ENCODE measurements at regions not wholly inside any gene's neighbourhood (a gene's known extent, or its start where the extent isn't known, plus 50 kb on each side); places are given as distances from the start of the nearest gene placed in this dataset.
"Not testable (repeated sequence)": the region's sequence is repeated elsewhere in the genome, so short reads cannot be mapped to it uniquely, and the experiment has no call there.

DNA sequence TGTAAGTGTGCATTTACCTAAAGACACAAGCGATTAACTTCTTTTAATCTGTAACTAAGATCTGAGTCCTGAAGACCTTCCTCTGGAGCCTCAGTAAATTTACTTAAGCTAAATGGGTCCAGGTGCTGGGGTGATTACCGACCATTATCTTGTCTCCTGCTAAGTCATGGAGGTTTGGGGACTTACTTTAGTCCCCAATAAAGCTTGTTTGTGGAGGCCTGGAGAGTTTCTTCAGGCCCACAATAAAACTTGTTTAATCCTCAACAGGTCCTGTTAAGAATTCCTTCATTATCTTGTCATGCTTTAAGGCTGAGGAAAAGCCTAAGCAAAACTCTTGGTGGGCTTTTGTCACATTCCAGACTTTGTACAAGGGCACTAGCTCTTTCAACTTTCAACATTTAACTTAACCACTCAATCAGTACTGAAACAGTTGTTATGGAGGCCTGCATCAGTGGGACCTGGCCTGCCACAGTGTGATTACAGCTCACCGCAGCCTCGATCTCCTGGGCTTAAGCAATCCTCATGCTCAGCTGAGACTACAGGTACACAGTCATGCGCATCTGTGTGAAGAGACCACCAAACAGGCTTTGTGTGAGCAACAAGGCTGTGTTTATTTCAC is 84.0 kb downstream of the FMO4 start:
- no peak for DNase-seq (ENCODE audit: extremely low read depth, low read depth)
- TF ChIP-seq, protein P1, sequence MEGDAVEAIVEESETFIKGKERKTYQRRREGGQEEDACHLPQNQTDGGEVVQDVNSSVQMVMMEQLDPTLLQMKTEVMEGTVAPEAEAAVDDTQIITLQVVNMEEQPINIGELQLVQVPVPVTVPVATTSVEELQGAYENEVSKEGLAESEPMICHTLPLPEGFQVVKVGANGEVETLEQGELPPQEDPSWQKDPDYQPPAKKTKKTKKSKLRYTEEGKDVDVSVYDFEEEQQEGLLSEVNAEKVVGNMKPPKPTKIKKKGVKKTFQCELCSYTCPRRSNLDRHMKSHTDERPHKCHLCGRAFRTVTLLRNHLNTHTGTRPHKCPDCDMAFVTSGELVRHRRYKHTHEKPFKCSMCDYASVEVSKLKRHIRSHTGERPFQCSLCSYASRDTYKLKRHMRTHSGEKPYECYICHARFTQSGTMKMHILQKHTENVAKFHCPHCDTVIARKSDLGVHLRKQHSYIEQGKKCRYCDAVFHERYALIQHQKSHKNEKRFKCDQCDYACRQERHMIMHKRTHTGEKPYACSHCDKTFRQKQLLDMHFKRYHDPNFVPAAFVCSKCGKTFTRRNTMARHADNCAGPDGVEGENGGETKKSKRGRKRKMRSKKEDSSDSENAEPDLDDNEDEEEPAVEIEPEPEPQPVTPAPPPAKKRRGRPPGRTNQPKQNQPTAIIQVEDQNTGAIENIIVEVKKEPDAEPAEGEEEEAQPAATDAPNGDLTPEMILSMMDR (IDR thresholded peaks at IDR 0.05; ENCODE audit: low read depth, low read length) = no peak

GRCh38 chr1:171403393-171403792 is 81.9 kb upstream of the PRRC2C start:
- no peak for DNase-seq (ENCODE audit: extremely low read depth, low read depth)
- TF ChIP-seq, protein P1 (IDR thresholded peaks at IDR 0.05; ENCODE audit: low read depth, low read length) = no peak

- TF ChIP-seq, protein P1 (IDR thresholded peaks at IDR 0.05; ENCODE audit: low read depth, low read length) = no peak
- DNase-seq (ENCODE audit: extremely low read depth, low read depth) = no peak
Measured at GRCh38 chr1:171405391-171405714, 80.0 kb upstream of the PRRC2C start.

- not testable (repeated sequence) for DNase-seq (ENCODE audit: extremely low read depth, low read depth)
Measured at GRCh38 chr1:171413557-171413956, 71.8 kb upstream of the PRRC2C start.

DNA sequence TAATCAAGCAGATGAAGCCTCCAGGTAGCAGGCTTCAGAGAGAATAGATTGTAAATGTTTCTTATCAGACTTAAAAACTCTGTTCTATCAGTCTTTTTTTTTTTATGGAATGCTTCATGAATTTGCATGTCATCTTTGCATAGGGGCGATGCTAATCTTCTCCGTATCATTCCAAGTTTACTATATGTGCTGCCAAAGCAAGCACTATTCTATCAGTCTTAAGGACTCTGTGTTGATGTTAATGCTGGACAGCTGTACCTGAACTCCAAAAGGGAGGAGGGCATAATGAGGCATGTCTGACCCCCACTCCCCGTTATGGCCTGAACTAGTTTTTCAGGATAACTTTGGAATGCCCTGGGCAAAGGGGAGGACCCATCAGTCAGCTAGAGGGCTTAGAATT is 66.8 kb upstream of the PRRC2C start:
- TF ChIP-seq, protein P1 (IDR thresholded peaks at IDR 0.05; ENCODE audit: low read depth, low read length) = no peak
- DNase-seq (ENCODE audit: extremely low read depth, low read depth) = no peak

- TF ChIP-seq, protein P1 (IDR thresholded peaks at IDR 0.05; ENCODE audit: low read depth, low read length) = no peak
- no peak for DNase-seq (ENCODE audit: extremely low read depth, low read depth)
Measured at GRCh38 chr1:171420810-171421209, 64.5 kb upstream of the PRRC2C start.

GRCh38 chr1:171421413-171422020 is 63.8 kb upstream of the PRRC2C start:
- DNase-seq (ENCODE audit: extremely low read depth, low read depth) = no peak
- TF ChIP-seq, protein P1 (IDR thresholded peaks at IDR 0.05; ENCODE audit: low read depth, low read length) = no peak

- TF ChIP-seq, protein P1 (IDR thresholded peaks at IDR 0.05; ENCODE audit: low read depth, low read length) = no peak
- no peak for DNase-seq (ENCODE audit: extremely low read depth, low read depth)
Measured at GRCh38 chr1:171422511-171422910, 62.8 kb upstream of the PRRC2C start.
